ENCODE measurements at regions not wholly inside any gene's neighbourhood (a gene's known extent, or its start where the extent isn't known, plus 50 kb on each side); places are given as distances from the start of the nearest gene placed in this dataset.

DNA sequence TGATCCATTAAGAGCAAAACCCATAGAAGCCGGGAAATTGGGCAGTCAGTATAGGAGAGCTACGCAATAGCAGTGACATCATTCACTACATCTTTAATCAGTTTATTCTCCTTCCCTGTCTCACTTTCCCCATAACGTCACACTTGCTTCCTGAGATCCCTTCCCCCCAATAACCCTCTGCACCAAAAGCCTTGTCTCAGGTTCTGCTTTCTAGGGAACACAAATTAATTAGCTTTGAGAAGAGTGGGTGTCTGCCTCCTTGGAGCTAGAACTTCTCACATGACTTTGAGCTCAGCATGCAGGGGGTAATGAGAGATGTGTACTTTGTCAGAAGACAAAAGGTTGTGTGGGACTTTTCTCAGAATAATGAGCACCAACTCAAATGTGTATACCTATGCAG lies 128.3 kb upstream of the MAOA start:
- ATAC-seq (replicated peaks in 1 of 2) (no peak), DNase-seq (no peak)
- no peak overlapping the region for H3K27ac Mint-ChIP-seq
- no peaks in the 10 kb centered on the region for H3K4me1 Mint-ChIP-seq (ENCODE audit: low read depth)
- no peak overlapping the region for H3K4me3 Mint-ChIP-seq
- H3K9me3 Mint-ChIP-seq = peaks cover 0 to 4% of the 10 kb centered on the region in 2 donors
- peaks cover 0 to 2% of the 10 kb centered on the region in 2 donors for H3K36me3 Mint-ChIP-seq (ENCODE audit: insufficient read depth in 2 of 2)
- H3K27me3 Mint-ChIP-seq (ENCODE audit: low read depth) = peaks cover 59% of the 10 kb centered on the region

DNA sequence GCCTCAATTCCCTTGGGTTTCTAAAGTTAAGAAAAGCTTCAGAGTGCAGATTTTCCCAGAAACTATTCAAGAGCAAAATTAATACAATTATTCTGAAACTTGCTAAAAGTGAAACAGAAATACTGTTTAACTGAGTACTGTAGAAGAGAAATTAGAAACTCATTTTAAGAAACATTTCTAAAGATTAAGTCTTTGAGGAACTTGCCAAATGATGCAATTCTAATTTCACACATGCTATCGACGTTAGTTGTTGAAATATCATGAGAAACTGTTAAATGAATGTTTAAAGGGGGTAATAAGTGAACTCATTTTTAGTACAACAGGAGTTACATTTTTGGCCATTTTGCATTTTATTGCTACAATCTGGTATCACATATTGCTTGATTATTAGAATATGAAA lies 125.3 kb upstream of the MAOA start:
- ATAC-seq (replicated peaks in 1 of 2) (no peak), DNase-seq (no peak)
- no peak overlapping the region for H3K4me3 Mint-ChIP-seq
- peaks cover 4 to 6% of the 10 kb centered on the region in 2 donors for H3K36me3 Mint-ChIP-seq (ENCODE audit: insufficient read depth in 2 of 2)
- peaks cover 46% of the 10 kb centered on the region for H3K27me3 Mint-ChIP-seq (ENCODE audit: low read depth)
- peaks cover 6 to 13% of the 10 kb centered on the region in 2 donors for H3K9me3 Mint-ChIP-seq
- no peak overlapping the region for H3K27ac Mint-ChIP-seq
- no peaks in the 10 kb centered on the region for H3K4me1 Mint-ChIP-seq (ENCODE audit: low read depth)

DNA sequence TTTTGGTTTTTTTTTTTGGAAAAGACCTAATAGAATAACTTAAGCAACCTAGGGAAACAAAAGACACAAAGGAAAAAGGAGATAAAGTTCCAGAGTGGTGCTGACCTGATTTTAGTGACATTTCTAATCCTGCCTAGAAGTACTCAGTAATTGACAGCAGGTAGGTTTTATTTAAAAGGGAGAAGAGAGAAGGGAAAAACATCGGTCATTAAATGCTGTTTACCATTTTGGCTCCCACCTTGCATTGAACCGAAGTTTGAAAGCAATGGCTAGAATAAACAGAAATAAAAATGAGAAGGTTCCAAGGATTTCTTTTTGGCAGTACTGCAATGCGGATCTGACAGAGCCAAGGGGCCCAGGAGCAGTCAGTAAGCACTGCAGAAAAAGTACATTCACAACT lies 115.8 kb upstream of the MAOA start:
- Mint-ChIP-seq H3K4me3 (no peak overlapping the region), H3K9me3 (no peaks in the 10 kb centered on the region), H3K36me3 (ENCODE audit: insufficient read depth in 2 of 2) (peaks cover 2% of the 10 kb centered on the region in 2 donors), H3K4me1 (ENCODE audit: low read depth) (no peaks in the 10 kb centered on the region), H3K27me3 (ENCODE audit: low read depth) (peaks cover 20% of the 10 kb centered on the region), H3K27ac (no peak overlapping the region)
- ATAC-seq (replicated peaks in 1 of 2) (no peak), DNase-seq (no peak)

DNA sequence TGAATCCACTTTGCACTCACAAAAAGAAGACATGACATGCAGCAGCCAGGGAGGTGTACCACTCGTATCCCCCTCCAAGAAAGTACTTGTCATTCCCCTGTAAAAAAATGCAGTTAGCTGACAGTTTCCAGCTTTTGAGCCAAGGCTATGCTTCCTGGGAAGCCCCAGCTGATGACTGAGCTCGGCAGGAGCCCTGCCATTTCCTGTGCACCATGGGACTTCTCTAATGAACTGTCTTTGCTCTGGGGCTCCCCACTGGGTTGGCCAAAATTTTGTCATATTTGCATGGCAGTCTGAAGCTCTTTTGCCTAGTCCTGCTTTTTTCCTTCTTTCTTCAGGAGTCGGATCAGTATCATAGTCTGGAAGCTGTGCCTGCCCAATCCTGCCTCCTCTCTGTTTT lies 104.5 kb upstream of the MAOA start:
- no peaks in the 10 kb centered on the region for H3K9me3 Mint-ChIP-seq
- peaks cover 0 to 2% of the 10 kb centered on the region in 2 donors for H3K36me3 Mint-ChIP-seq (ENCODE audit: insufficient read depth in 2 of 2)
- no peak overlapping the region for H3K4me3 Mint-ChIP-seq
- no peaks in the 10 kb centered on the region for H3K4me1 Mint-ChIP-seq (ENCODE audit: low read depth)
- DNase-seq (no peak), ATAC-seq (replicated peaks in 1 of 2) (no peak)
- no peak overlapping the region for H3K27ac Mint-ChIP-seq
- peaks cover 20% of the 10 kb centered on the region for H3K27me3 Mint-ChIP-seq (ENCODE audit: low read depth)

DNA sequence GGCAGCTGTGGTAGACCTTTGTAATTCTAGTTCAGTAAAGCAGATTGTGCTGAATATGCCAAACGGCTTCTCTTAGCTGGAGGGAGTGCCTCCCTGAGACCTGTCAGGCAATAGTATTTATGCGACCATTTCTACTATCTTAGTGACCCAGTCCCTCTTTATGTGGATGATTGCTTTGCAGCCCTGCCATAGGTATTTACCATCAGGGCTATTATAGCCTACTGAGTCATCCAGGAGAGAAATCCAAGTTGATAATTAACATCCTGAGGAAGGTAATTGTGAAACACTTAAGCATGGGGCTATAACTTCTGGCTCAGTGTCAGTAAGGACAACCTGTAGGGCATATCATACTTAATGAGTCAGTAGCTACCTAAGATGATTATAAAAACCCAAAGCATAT lies 103.9 kb upstream of the MAOA start:
- H3K27ac Mint-ChIP-seq = no peak overlapping the region
- H3K36me3 Mint-ChIP-seq (ENCODE audit: insufficient read depth in 2 of 2) = peaks cover 0 to 2% of the 10 kb centered on the region in 2 donors
- no peaks in the 10 kb centered on the region for H3K4me1 Mint-ChIP-seq (ENCODE audit: low read depth)
- no peak overlapping the region for H3K4me3 Mint-ChIP-seq
- DNase-seq (no peak), ATAC-seq (replicated peaks in 1 of 2) (no peak)
- H3K9me3 Mint-ChIP-seq = no peaks in the 10 kb centered on the region
- peaks cover 20% of the 10 kb centered on the region for H3K27me3 Mint-ChIP-seq (ENCODE audit: low read depth)

DNA sequence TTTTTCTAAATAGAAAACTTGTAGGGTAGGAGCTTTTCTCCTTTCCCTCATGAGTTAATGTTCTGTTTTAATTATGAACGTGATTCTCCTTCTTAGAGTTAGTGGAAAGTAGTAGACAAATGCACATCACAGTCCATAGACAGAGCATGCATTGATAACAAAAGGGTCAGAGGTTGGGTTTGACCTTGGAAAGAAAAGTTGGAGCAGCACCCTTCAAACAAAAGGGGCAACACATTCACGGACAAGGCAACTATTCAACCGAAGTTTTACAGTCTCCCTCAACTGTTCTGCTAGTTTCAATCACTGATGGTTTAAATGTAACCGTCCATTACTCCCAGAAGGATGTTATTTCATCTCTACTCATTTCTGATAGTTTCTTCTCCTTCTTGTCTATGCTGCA lies 103.4 kb upstream of the MAOA start:
- no peak for DNase-seq
- Mint-ChIP-seq H3K36me3 (ENCODE audit: insufficient read depth in 2 of 2) (peaks cover 0 to 2% of the 10 kb centered on the region in 2 donors), H3K27me3 (ENCODE audit: low read depth) (peaks cover 20% of the 10 kb centered on the region), H3K4me1 (ENCODE audit: low read depth) (no peaks in the 10 kb centered on the region), H3K9me3 (no peaks in the 10 kb centered on the region), H3K4me3 (no peak overlapping the region), H3K27ac (no peak overlapping the region)
- ATAC-seq (replicated peaks in 1 of 2) = no peak

DNA sequence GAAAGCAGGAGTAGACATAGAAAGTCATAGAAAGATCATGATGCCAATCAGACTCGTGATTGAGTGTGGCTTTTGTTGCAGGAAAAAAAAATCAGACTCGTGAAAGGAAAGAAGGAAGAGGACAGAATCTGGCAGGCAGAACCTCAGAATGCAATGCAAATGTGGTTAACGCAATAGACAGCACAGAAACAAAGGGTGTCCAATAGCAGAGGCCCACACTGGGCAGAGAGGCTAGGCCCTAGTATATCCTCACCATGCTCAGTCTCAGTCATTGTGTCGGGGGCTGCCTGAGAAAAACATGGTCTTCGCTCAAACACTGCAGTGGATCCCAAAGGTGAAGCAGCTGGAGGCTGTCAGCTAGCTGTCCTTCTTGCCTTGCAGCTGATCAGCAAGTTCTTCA lies 102.8 kb upstream of the MAOA start:
- no peaks in the 10 kb centered on the region for H3K4me1 Mint-ChIP-seq (ENCODE audit: low read depth)

DNA sequence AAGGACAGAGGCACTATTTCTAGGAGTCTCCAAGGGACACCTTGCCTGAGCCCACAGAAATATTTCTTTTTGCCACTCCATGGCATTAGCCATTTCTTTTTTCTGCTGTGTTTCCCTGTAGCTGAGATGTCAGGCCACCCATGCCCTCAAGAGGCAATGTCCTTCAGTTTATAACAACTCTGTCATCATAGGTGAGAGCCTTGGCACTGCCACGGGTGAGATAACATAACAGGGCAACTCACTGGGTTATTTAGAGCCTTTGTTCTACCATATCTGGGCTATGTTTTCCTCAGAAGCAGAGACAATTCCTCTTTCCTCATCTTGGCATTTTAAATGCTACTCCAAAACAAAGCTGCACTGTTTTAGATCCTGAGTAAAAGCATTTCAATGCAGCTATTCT lies 99.9 kb upstream of the MAOA start:
- Mint-ChIP-seq H3K27me3 (ENCODE audit: low read depth) (peaks cover 13% of the 10 kb centered on the region), H3K9me3 (no peaks in the 10 kb centered on the region), H3K27ac (no peak overlapping the region), H3K4me3 (no peak overlapping the region), H3K36me3 (ENCODE audit: insufficient read depth in 2 of 2) (no peaks in the 10 kb centered on the region), H3K4me1 (ENCODE audit: low read depth) (no peaks in the 10 kb centered on the region)
- no peak for ATAC-seq (replicated peaks in 1 of 2)
- no peak for DNase-seq

More for the DNA sequence above, 102.8 kb upstream of the MAOA start:
- Mint-ChIP-seq H3K4me3 (no peak overlapping the region), H3K27me3 (ENCODE audit: low read depth) (peaks cover 16% of the 10 kb centered on the region), H3K9me3 (no peaks in the 10 kb centered on the region), H3K36me3 (ENCODE audit: insufficient read depth in 2 of 2) (no peaks in the 10 kb centered on the region), H3K27ac (no peak overlapping the region)
- DNase-seq (no peak), ATAC-seq (replicated peaks in 1 of 2) (no peak)

DNA sequence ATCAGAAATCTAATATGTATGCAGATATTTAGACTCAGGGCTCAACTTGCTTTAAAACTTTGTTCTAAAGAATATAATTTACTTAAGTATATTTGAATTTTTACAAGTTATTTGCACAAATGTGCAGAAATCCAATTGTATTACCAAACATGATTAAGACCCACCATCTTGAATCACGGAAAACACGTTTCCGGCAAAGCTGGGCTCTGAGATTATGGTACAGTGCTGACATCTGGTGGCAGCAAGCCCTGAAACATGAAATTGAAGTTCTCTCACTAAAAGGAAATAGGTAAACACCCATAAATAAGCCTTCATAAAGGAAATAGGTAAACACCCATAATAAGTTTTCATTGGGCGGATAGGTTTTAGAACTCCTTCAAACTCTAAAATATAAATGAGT lies 98.3 kb upstream of the MAOA start:
- DNase-seq (peak; percentile 48 to 50), ATAC-seq (replicated peaks in 1 of 2) (no peak)
- Mint-ChIP-seq H3K4me3 (no peak overlapping the region), H3K27ac (no peak overlapping the region), H3K27me3 (ENCODE audit: low read depth) (peaks cover 13% of the 10 kb centered on the region), H3K4me1 (ENCODE audit: low read depth) (no peaks in the 10 kb centered on the region), H3K9me3 (no peaks in the 10 kb centered on the region), H3K36me3 (ENCODE audit: insufficient read depth in 2 of 2) (no peaks in the 10 kb centered on the region)

DNA sequence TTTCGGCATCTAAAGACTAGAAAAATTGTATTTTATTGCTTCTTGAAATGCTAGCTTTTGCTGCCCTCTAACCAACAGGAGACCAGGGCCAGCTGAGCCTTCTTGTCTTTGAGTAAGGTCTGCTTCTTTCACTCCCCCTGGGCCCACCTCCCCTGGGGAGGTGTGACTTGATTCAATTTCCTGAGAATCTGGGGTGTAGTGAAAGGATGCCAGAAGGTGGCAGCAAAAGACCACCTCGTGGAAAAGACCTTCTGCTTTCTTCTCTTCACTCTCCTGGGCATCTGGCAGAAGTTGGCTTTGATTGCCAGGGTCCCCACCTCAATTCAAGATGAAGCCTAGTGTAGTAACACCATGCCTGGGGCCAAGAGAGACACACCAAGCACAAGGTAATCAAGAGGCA lies 96.5 kb upstream of the MAOA start:
- no peaks in the 10 kb centered on the region for H3K4me1 Mint-ChIP-seq (ENCODE audit: low read depth)
- H3K36me3 Mint-ChIP-seq (ENCODE audit: insufficient read depth in 2 of 2) = no peaks in the 10 kb centered on the region
- H3K27me3 Mint-ChIP-seq (ENCODE audit: low read depth) = peaks cover 9% of the 10 kb centered on the region
- no peak overlapping the region for H3K4me3 Mint-ChIP-seq
- ATAC-seq (replicated peaks in 1 of 2) (peak; percentile 32 to 53), DNase-seq (peak; percentile 27 to 29)
- H3K27ac Mint-ChIP-seq = no peak overlapping the region
- no peaks in the 10 kb centered on the region for H3K9me3 Mint-ChIP-seq

DNA sequence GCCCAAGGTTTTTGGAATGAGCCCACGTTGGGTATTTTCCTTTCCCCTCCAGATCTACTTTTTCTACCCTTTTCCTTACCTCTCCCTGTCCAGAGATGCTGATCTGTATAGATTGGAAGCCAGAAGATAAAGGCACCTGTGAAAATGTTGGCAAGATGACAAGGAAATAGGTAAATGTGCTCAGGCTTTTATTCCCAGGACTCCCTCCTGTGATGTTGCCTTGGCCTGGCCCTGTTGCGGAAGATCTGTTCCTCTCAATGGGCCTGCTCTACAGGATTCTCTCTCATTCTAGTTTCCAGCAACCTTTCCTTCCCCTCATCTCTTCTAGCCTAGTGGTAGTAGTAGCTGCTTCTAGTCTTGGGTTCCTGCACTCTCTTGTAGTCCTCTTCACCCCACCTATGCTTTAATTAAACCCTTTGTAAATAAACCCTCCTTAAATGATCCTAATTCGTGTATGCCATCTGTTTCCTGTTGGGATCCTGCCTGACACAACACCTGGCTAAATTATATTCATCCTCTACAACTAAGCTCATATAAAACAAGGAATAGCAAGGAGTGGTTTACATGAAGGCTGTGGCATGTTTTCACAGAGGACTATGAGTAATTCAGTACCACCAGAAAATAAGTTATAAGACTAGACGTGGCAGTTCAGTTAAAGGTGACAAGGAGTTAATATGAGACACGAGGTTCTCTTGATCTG lies 95.7 kb upstream of the MAOA start:
- DNase-seq (no peak), ATAC-seq (replicated peaks in 1 of 2) (no peak)
- Mint-ChIP-seq H3K36me3 (ENCODE audit: insufficient read depth in 2 of 2) (no peaks in the 10 kb centered on the region), H3K27ac (no peak overlapping the region), H3K9me3 (no peaks in the 10 kb centered on the region), H3K27me3 (ENCODE audit: low read depth) (peaks cover 6% of the 10 kb centered on the region), H3K4me1 (ENCODE audit: low read depth) (no peaks in the 10 kb centered on the region), H3K4me3 (no peak overlapping the region)

DNA sequence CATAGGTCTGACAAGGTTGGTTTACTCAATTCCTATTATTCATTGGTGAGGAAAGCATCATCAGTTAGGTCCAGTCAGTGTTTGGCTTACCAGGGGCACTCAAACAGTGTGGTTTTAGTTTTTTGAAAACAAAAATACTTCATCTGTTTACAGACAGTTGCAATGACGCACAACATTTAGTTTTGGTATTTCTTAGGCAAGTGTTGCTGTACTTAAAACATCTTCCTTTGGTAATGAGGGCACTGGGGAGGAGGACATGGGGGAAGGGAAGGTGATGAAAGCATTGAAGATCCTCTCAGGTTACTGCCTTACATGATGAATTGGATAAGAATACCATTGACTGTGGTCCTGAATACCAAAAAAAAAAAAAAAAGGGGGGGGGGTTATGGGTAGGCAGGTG lies 93.7 kb upstream of the MAOA start:
- no peaks in the 10 kb centered on the region for H3K36me3 Mint-ChIP-seq (ENCODE audit: insufficient read depth in 2 of 2)
- H3K27ac Mint-ChIP-seq = no peak overlapping the region
- H3K4me1 Mint-ChIP-seq (ENCODE audit: low read depth) = no peaks in the 10 kb centered on the region
- no peak overlapping the region for H3K4me3 Mint-ChIP-seq
- no peak for DNase-seq
- ATAC-seq (replicated peaks in 1 of 2) = no peak
- no peaks in the 10 kb centered on the region for H3K9me3 Mint-ChIP-seq
- peaks cover 12% of the 10 kb centered on the region for H3K27me3 Mint-ChIP-seq (ENCODE audit: low read depth)

DNA sequence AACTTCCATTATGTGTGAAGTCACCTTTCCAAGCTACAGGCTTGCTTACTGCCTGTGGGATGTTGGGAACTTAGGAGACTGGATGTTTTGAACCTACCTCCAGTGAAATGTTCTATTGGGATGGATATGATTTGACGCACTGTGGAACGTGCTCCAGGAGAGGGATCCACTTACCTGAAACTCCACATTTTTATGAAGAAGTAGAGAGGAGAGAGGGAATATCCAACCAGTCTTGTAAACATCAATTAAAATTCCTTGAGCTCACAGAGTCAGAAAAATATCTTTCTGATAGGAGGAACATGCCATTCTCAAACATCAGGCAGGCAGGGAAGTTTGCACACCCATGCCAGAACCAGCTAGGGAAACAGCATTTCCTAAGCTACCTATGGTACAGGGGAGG lies 91.1 kb upstream of the MAOA start:
- Mint-ChIP-seq H3K36me3 (ENCODE audit: insufficient read depth in 2 of 2) (no peaks in the 10 kb centered on the region), H3K27me3 (ENCODE audit: low read depth) (peaks cover 29% of the 10 kb centered on the region), H3K4me3 (no peak overlapping the region), H3K4me1 (ENCODE audit: low read depth) (no peaks in the 10 kb centered on the region), H3K9me3 (no peaks in the 10 kb centered on the region), H3K27ac (no peak overlapping the region)
- no peak for DNase-seq
- no peak for ATAC-seq (replicated peaks in 1 of 2)

DNA sequence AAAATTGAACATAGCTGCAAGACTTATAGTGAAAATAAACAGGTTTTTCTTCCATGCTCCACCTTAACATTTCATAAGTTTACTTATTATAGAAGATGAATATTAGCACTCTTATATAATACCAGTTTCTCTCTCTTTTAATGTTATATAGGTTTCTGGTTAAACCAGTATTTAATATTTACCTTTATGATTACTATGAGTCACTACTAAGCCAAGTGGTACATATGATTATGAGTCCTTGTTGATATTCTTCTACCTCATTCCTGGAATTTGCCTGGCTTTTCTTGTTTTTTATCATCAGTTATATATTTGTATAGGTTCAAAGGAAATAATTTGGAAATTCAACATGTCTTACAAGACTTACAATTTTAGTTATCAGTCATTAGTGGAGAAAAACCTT lies 89.9 kb upstream of the MAOA start:
- Mint-ChIP-seq H3K9me3 (no peaks in the 10 kb centered on the region), H3K27ac (no peak overlapping the region), H3K36me3 (ENCODE audit: insufficient read depth in 2 of 2) (no peaks in the 10 kb centered on the region), H3K4me3 (no peak overlapping the region), H3K4me1 (ENCODE audit: low read depth) (no peaks in the 10 kb centered on the region), H3K27me3 (ENCODE audit: low read depth) (peaks cover 36% of the 10 kb centered on the region)
- ATAC-seq (replicated peaks in 1 of 2) (no peak), DNase-seq (no peak)

Data from activated T-cell treated with anti-CD3 and anti-CD28 coated beads, Interleukin-2, amount 50 U/mL, for 72 hours (primary cell).